Astrocyte of the cerebellum (primary cell): ENCODE measurements at regions not wholly inside any gene's neighbourhood (a gene's known extent, or its start where the extent isn't known, plus 50 kb on each side); places are given as distances from the start of the nearest gene placed in this dataset.
"Not testable (repeated sequence)": the region's sequence is repeated elsewhere in the genome, so short reads cannot be mapped to it uniquely, and the experiment has no call there.

ENCODE experiments used
- DNase-seq: peaks from one replicate; pipeline ENCODE4 v3.0.0-alpha.2; 2011; ENCODE audit warnings: low read depth
- H3K4me3 ChIP-seq: 2 replicates; pipeline ENCODE4 v1.5.1; 2011; ENCODE audit warnings: mild to moderate bottlenecking, low read depth, low read length, moderate library complexity
- in situ Hi-C: cut with HindIII; loops from 2 replicates; pipeline ENCODE4 v1.10.0; 2017; ENCODE audit warnings: low sequenced_read_pairs
- TF ChIP-seq, protein P1 (sequence below): IDR thresholded peaks from 2 replicates; pipeline ENCODE4 v1.5.1; 2012; ENCODE audit warnings: low read length, low read depth, moderate library complexity, mild to moderate bottlenecking; ENCODE audit errors: missing control alignments

DNA sequence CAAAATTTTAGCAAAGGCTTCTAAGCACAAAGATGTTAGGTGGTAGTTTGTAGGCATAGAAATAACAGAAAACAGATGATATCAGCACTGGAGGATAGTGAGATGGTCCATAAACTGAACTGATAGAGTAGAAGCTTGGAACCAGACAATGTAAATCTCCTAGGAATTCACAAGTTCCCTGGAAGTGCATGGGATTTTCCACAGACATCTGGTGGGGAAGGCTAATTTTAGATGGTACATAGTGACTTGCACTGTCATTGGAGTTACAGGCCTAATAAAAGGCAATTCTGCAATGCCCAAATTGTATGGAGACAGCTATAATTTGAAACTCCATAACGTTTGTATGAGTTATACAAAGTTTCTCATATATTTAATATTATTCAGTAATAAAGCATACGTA is 653.0 kb upstream of the MEF2C start:
- DNase-seq = no peak
- H3K4me3 ChIP-seq = no peak overlapping the region
- in situ Hi-C loops = no loop called here
- TF ChIP-seq, protein P1, sequence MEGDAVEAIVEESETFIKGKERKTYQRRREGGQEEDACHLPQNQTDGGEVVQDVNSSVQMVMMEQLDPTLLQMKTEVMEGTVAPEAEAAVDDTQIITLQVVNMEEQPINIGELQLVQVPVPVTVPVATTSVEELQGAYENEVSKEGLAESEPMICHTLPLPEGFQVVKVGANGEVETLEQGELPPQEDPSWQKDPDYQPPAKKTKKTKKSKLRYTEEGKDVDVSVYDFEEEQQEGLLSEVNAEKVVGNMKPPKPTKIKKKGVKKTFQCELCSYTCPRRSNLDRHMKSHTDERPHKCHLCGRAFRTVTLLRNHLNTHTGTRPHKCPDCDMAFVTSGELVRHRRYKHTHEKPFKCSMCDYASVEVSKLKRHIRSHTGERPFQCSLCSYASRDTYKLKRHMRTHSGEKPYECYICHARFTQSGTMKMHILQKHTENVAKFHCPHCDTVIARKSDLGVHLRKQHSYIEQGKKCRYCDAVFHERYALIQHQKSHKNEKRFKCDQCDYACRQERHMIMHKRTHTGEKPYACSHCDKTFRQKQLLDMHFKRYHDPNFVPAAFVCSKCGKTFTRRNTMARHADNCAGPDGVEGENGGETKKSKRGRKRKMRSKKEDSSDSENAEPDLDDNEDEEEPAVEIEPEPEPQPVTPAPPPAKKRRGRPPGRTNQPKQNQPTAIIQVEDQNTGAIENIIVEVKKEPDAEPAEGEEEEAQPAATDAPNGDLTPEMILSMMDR = no peak

DNA sequence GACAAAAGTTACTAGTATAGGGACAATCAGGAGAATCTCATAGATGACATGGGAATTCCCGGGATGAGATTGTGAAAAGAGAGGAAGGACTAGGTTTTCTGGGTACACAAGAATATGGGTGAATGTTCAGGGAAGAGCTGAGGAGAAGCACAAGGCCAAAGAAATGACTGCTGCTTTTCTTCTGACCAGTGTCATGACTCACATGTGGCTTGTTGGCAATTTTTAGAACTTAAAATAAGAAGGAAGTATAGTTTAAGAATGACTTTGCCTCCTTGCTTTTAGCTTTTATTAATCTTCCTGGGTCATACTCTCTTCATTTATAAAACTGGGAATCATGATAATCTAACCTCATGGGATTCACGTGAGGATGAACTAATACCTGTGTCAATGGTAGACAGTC is 652.4 kb upstream of the MEF2C start:
- DNase-seq = no peak
- in situ Hi-C loops = no loop called here

DNA sequence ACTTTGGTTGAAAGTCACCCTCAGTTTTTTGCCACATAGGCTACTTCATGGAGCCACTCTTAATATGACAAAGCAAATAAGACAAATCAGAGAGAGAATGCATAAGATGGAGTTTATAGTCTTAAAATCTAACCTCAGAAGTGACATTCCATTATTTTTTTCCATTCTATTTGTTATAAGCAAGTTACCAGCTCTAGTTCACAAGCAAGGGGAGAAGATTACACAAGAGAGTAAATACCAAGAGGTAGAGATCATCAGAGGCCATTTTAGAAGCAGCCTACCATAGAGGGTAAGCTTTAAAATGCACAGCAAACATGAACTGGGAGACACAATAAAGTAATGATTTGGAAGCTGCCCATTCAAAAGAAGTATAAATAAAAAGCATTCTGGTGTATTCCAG is 651.3 kb upstream of the MEF2C start:
- TF ChIP-seq, protein P1 = no peak
- DNase-seq = no peak
- H3K4me3 ChIP-seq = no peak overlapping the region
- in situ Hi-C loops = no loop called here

More for the DNA sequence above, 652.4 kb upstream of the MEF2C start:
- TF ChIP-seq, protein P1 = no peak
- no peak overlapping the region for H3K4me3 ChIP-seq

DNA sequence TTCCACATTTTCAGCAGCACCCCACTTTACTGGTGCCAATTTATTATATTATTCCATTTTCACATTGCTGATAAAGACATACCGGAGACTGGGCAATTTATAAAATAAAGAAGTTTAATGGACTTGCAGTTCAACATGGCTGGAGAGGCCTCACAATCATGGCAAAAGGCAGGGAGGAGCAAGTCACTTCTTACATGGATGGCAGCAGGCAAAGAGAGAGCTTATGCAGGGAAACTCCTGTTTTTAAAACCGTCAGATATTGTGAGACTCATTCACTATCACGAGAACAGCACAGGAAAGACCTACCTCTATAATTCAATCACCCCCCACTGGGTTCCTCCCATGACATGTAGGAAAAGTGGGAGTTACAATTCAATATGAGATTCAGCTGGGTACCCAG is 641.8 kb upstream of the MEF2C start:
- in situ Hi-C loops = no loop called here
- TF ChIP-seq, protein P1 = no peak
- H3K4me3 ChIP-seq = no peak overlapping the region
- DNase-seq = no peak

DNA sequence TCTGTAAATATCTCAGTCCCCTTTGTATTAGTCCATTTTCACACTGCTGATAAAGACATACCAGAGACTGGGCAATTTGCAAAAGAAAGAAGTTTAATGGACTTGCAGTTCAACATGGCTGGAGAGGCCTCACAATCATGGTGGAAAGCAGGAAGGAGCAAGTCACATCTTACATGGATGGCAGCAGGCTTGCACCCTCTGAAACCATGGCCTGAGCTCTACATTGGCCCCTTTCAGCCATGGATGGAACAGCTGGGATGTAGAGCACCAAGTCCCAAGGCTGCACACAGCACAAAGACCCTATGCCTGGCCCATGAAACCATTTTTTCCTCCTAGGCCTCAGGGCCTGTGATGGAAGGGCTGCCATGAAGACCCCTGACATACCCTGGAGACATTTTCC is 640.9 kb upstream of the MEF2C start:
- DNase-seq, in situ Hi-C loops, H3K4me3 ChIP-seq: not testable (repeated sequence)

DNA sequence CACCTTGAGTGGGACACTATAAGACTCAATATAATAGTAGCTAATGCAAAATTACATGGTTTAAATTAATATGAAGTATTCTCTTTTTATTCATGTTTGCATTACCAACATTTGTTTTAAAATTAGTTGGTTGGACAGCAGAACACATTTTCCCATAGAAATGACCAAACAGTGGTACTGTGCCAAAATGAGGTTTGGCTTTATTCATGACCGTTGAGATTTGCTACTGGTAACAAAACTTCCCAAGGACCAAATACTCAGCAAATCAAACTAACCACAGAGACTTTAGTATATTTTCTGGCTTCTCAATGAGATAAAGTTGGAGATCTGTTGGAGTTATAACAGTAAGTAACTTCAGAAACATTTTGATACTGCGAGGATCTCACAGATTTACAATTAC is 637.8 kb upstream of the MEF2C start:
- in situ Hi-C loops = no loop called here
- TF ChIP-seq, protein P1 = no peak
- peak; percentile 58 for DNase-seq
- H3K4me3 ChIP-seq = no peak overlapping the region

DNA sequence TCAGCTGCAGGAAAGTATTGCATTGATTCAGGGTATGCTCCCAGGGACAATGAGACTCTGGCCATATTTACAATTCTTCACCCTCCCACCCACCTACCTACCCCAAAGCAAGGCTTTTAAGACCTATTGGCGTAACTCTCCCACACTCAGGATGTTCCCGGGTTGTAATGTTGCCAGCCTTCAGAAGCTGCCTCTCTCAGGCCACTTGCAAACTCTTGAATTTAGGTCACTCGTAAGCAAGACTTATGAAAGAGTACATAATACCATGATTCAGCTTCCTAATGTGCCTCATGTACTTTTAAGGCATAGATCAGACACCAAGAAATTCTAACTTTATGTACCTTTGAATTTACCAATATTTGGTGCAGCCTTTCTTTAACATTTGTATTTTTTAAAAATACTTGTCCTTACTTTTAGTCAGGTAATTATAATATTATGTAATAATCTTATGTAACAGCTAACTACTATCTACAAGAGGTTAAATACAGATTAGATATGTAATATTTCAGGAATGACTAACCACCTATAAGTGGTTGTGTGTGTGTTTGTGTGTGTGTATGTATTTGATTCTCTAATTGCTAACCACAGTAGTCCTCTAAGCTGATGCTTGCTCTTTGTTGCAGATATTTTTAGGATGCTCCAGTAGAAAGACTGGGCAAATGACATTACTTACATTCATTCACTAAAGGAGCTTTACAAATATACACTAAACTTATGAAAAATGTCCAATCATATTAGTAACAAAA is 630.5 kb upstream of the MEF2C start:
- no peak overlapping the region for H3K4me3 ChIP-seq
- no peak for DNase-seq
- TF ChIP-seq, protein P1 = no peak
- in situ Hi-C loops = no loop called here
